GM21447 (cell line): ENCODE measurements at regions not wholly inside any gene's neighbourhood (a gene's known extent, or its start where the extent isn't known, plus 50 kb on each side); places are given as distances from the start of the nearest gene placed in this dataset.
"Not testable (repeated sequence)": the region's sequence is repeated elsewhere in the genome, so short reads cannot be mapped to it uniquely, and the experiment has no call there.

Experiments
- ATAC-seq: cut with Tn5 transposase; IDR thresholded peaks from one replicate; pipeline ENCODE4 v1.9.1; 2021; ENCODE audit not compliant: unreplicated experiment

- ATAC-seq: no peak
Measured at GRCh38 chr4:163077680-163078079, 89.0 kb downstream of the NAF1 start.

GRCh38 chr4:163072222-163072621 lies 94.5 kb downstream of the NAF1 start:
- ATAC-seq: no peak

- ATAC-seq: no peak
Measured at GRCh38 chr4:163071308-163071707, 95.4 kb downstream of the NAF1 start.

GRCh38 chr4:163070023-163070422 lies 96.7 kb downstream of the NAF1 start:
- ATAC-seq: no peak

- ATAC-seq: no peak
Measured at GRCh38 chr4:163063891-163064290, 102.8 kb downstream of the NAF1 start.

GRCh38 chr4:163048447-163048846 lies 118.2 kb downstream of the NAF1 start:
- peak; percentile 78 for ATAC-seq

GRCh38 chr4:163042306-163042705 lies 124.4 kb downstream of the NAF1 start:
- ATAC-seq: peak; percentile 77

GRCh38 chr4:163017135-163017534 lies 149.6 kb downstream of the NAF1 start:
- ATAC-seq: no peak

GRCh38 chr4:163012816-163013215 lies 153.9 kb downstream of the NAF1 start:
- ATAC-seq: no peak

GRCh38 chr4:163003979-163004378 lies 162.7 kb downstream of the NAF1 start:
- ATAC-seq: no peak

- no peak for ATAC-seq
Measured at GRCh38 chr4:162988530-162988929, 178.2 kb downstream of the NAF1 start.

- ATAC-seq: no peak
Measured at GRCh38 chr4:162985131-162985530, 181.6 kb downstream of the NAF1 start.

- no peak for ATAC-seq
Measured at GRCh38 chr4:162984621-162985020, 182.1 kb downstream of the NAF1 start.

GRCh38 chr4:162981823-162982222 lies 184.9 kb downstream of the NAF1 start:
- ATAC-seq: no peak

- no peak for ATAC-seq
Measured at GRCh38 chr4:162978398-162978797, 188.3 kb downstream of the NAF1 start.

GRCh38 chr4:162977788-162978187 lies 188.9 kb downstream of the NAF1 start:
- ATAC-seq: no peak

GRCh38 chr4:162972661-162973330 lies 193.9 kb downstream of the NAF1 start:
- ATAC-seq: no peak

- ATAC-seq: no peak
Measured at GRCh38 chr4:162969194-162969593, 197.5 kb downstream of the NAF1 start.

- not testable (repeated sequence) for ATAC-seq
Measured at GRCh38 chr4:162965978-162966377, 200.7 kb downstream of the NAF1 start.

- no peak for ATAC-seq
Measured at GRCh38 chr4:162959046-162959445, 207.6 kb downstream of the NAF1 start.

GRCh38 chr4:162957521-162958143 lies 209.1 kb downstream of the NAF1 start:
- ATAC-seq: no peak

- ATAC-seq: no peak
Measured at GRCh38 chr4:162954976-162955375, 211.7 kb downstream of the NAF1 start.

- ATAC-seq: no peak
Measured at GRCh38 chr4:162952232-162952631, 214.5 kb downstream of the NAF1 start.
